22Rv1 (cell line): ENCODE measurements at regions not wholly inside any gene's neighbourhood (a gene's known extent, or its start where the extent isn't known, plus 50 kb on each side); places are given as distances from the start of the nearest gene placed in this dataset.

Experiments used
- CTCF ChIP-seq: fragments of 450-650 bp; IDR thresholded peaks from 2 replicates; pipeline ENCODE4 v1.5.1; 2017; ENCODE audit warnings: mild to moderate bottlenecking
- ZFX ChIP-seq: fragments of 450-650 bp; IDR thresholded peaks from 2 replicates; pipeline ENCODE4 v1.6.1; 2017; ENCODE audit warnings: antibody characterized with exemption, borderline replicate concordance

GRCh38 chr2:2728635-2729034 is 397.6 kb upstream of the MYT1L start:
- TF ChIP-seq CTCF (no peak), ZFX (no peak)
